GM10248 (cell line): ENCODE measurements at regions not wholly inside any gene's neighbourhood (a gene's known extent, or its start where the extent isn't known, plus 50 kb on each side); places are given as distances from the start of the nearest gene placed in this dataset.

ENCODE experiments used
- CTCF ChIA-PET: fragments of 300-600 bp; sonication (Branson Sonifier 250); formaldehyde crosslinking; extraction: SDS; loops from one replicate; lab custom pipeline; 2021; ENCODE audit warnings: antibody characterized with exemption; lab: Yijun Ruan, JAX
- POLR2A ChIA-PET: fragments of 350-650 bp; sonication (Branson Sonifier 250); formaldehyde crosslinking; extraction: SDS; loops from one replicate; lab custom pipeline; 2020; ENCODE audit warnings: antibody characterized with exemption; lab: Yijun Ruan, JAX
- DNase-seq: peaks from one replicate; pipeline ENCODE4 v3.0.0; 2012; ENCODE audit errors: extremely low spot score
- TF ChIP-seq, protein P1 (sequence below): IDR thresholded peaks from 2 replicates; pipeline ENCODE4 v1.5.1; 2012; ENCODE audit warnings: mild to moderate bottlenecking, low read depth; ENCODE audit errors: extremely low read depth, missing control alignments, control extremely low read depth

DNA sequence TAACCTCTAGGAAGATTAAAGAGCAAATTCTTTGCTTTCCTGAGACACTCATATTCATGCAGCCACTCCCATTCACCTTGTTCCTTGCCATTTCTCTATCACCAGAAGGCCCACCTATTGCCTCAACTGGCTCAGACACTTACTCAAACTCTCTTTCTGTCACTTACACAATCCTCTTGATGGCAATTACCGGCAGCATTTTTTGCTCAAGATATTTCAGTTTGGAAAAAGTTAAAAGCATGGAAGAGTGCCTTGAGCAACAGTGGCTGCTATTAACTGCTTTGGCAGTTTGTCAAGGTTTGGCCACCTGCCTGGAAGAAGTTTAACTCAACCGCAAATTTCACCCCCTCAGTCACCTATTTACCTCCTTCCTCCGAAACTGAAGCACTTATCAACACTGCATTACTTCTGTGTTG lies 1104.0 kb upstream of the PIK3C3 start:
- ChIA-PET POLR2A (no interaction called here), CTCF (no interaction called here)
- DNase-seq: no peak
- TF ChIP-seq, protein P1, sequence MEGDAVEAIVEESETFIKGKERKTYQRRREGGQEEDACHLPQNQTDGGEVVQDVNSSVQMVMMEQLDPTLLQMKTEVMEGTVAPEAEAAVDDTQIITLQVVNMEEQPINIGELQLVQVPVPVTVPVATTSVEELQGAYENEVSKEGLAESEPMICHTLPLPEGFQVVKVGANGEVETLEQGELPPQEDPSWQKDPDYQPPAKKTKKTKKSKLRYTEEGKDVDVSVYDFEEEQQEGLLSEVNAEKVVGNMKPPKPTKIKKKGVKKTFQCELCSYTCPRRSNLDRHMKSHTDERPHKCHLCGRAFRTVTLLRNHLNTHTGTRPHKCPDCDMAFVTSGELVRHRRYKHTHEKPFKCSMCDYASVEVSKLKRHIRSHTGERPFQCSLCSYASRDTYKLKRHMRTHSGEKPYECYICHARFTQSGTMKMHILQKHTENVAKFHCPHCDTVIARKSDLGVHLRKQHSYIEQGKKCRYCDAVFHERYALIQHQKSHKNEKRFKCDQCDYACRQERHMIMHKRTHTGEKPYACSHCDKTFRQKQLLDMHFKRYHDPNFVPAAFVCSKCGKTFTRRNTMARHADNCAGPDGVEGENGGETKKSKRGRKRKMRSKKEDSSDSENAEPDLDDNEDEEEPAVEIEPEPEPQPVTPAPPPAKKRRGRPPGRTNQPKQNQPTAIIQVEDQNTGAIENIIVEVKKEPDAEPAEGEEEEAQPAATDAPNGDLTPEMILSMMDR: no peak

DNA sequence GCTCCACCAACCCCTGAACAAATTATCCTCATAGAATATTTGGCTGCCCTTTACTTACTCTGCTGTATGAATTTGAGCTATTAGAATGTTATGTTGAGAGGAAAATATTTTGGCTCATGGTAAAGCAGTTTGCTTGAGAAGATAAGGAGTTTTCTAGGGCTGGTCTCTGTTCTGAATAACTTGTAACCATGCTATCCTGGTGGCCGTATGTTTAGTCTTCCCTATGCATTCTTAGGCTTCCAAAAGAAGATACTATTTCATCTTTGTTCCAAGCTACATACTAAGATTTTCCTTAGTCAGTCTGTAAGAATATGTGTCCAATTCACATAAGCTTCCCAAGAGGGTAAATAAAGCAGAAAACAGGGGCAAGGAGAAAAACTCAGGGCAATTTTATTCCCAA lies 1105.1 kb upstream of the PIK3C3 start:
- POLR2A ChIA-PET: no interaction called here
- TF ChIP-seq, protein P1: no peak
- no peak for DNase-seq
- CTCF ChIA-PET: interaction anchor here (1.2 kb wide), 1 partner anchor 21 kb away, joined by 3 read pairs; no protein-coding TSS in a partner anchor

DNA sequence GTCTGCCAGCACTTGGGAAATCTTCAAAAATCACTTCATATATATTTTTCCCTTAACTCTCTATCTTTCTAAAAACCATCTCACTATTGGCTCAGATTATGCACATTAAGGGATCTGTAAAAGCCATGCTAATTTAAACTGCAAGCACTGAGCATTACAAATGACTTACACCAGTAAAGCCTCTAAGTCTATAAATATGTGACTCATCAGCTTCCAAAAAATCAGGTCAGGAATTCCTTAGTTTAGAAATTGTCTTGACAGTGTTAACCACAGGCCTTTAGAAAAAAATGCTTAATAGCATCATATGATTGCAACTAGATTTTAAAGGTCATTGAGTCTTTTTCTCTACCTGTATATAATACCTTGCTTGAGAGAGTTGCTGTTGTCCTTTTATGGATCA lies 1113.6 kb upstream of the PIK3C3 start:
- ChIA-PET POLR2A (no interaction called here), CTCF (no interaction called here)
- TF ChIP-seq, protein P1: no peak
- DNase-seq: no peak

DNA sequence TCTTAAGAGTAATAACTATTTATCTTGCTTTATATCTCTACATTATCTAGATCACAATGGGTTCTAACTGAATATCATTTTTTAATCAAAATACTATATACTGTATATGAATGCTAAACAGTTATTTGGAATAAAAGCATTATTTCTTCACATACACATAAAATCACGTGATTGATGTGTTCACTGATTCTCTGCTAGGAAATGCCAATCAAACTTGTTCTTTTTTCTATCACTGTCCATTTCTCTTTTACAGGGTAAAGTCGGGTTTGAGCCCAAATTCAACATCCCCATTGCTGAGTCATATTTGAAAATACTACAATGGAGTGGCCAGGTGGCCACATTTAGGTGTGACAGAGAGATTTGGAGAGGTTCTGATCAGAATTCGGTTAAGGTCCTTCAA lies 1114.0 kb upstream of the PIK3C3 start:
- TF ChIP-seq, protein P1: no peak
- ChIA-PET CTCF (no interaction called here), POLR2A (no interaction called here)
- DNase-seq: no peak

DNA sequence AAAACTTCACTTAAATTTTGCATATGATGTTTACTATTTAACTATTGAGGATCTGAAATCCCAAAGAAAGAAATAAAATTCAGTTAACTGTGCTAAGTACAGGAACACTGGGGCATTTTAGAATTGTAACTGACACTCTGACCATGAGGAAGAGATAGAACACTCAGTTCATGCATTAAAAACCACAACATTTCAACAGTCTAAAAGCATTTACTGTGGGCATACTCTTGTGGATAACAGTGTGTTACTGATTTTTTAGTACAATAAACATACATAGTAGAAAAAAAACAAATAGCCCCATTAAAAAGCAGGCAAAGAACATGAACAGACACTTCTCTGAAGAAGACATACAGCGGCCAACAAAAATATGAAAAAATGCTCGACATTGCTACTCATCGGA lies 1122.7 kb upstream of the PIK3C3 start:
- DNase-seq: no peak
- TF ChIP-seq, protein P1: no peak

DNA sequence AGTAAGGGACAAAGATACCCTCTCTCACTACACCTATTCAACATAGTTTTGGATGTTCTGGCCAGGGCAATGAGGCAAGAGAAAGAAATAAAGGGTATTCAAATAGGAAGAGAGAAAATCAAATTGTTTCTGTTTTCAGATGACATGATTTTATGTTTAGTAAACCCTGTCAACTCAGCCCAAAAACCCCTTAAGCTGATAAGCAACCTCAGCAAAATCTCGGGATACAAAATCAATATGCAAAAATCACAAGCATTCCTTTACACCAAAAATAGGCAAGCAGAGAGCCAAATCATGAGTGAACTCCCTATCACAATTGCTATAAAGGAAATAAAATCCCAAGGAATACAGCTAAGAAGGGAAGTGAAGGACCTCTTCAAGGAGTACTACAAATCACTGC lies 1130.7 kb upstream of the PIK3C3 start:
- CTCF ChIA-PET: no interaction called here
- TF ChIP-seq, protein P1: no peak
- DNase-seq: no peak
- POLR2A ChIA-PET: no interaction called here

More for the DNA sequence above, 1122.7 kb upstream of the PIK3C3 start:
- CTCF ChIA-PET: no interaction called here
- POLR2A ChIA-PET: no interaction called here

DNA sequence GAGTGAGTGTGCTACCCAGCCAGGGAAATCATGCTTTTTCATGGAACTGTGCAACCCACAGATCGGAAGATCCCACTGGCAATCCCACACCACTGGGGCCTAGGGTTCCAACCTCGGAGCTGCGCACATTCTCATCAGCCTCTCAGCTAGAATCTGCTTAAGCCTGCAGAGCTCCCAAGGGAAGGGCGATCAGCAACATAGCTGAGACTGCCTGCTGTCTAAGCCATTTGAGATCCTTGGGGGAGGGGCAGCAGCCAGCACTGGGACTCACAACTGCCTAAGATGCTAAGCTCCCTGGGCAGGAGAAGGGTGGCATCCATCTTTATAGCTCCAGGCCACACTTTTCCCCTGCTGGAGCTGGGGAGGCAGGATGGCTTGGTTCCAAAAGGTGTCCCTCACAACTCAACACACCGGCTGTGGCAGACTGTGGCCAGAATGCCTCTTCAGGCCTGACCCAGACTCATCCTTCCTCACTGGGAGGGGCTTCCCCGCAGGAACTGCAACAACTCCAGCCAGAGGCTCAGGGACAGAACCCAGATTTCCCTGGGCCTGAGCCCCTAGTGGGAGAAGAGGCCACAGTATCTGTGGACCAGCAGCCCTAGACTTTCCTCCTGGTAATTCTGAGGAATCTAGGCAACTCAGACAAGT lies 1133.3 kb upstream of the PIK3C3 start:
- ChIA-PET CTCF (no interaction called here), POLR2A (no interaction called here)
- no peak for DNase-seq
- TF ChIP-seq, protein P1: no peak
